GM23338 (cell line): ENCODE measurements at regions not wholly inside any gene's neighbourhood (a gene's known extent, or its start where the extent isn't known, plus 50 kb on each side); places are given as distances from the start of the nearest gene placed in this dataset.

ENCODE experiments used
- ATAC-seq: fragments of 200-7000 bp; cut with Tn5 transposase; 3 replicates; pipeline ENCODE4 v1.9.1; 2020
- DNase-seq: peaks from one replicate; pipeline ENCODE4 v3.0.0-alpha.2; 2015; ENCODE audit warnings: low spot score
- H2AFZ ChIP-seq: fragments of 200-600 bp; sonication (generic); 2 replicates; pipeline ENCODE4 v1.8.0; 2016; ENCODE audit warnings: antibody characterized with exemption, mild to moderate bottlenecking, moderate library complexity
- H3F3A ChIP-seq: fragments of 200-600 bp; sonication (generic); replicated peaks from 2 replicates; pipeline ENCODE4 v1.8.0; 2017; ENCODE audit warnings: antibody characterized with exemption, mixed run types, low read depth
- H3K27ac ChIP-seq: fragments of 200-600 bp; sonication (generic); 2 replicates; pipeline ENCODE4 v1.6.1; 2016; ENCODE audit warnings: low read depth
- H3K27me3 ChIP-seq: fragments of 200-600 bp; sonication (generic); 2 replicates; pipeline ENCODE4 v1.8.0; 2016; ENCODE audit warnings: mild to moderate bottlenecking, mixed run types, moderate library complexity; ENCODE audit not compliant: insufficient read depth
- H3K36me3 ChIP-seq: fragments of 200-600 bp; sonication (generic); 2 replicates; pipeline ENCODE4 v1.8.0; 2016; ENCODE audit warnings: mild to moderate bottlenecking; ENCODE audit not compliant: insufficient read depth
- H3K4me1 ChIP-seq: fragments of 200-600 bp; sonication (generic); 2 replicates; pipeline ENCODE4 v1.8.0; 2016; ENCODE audit warnings: mild to moderate bottlenecking, moderate library complexity; ENCODE audit not compliant: insufficient read depth
- H3K4me2 ChIP-seq: fragments of 200-600 bp; sonication (generic); 2 replicates; pipeline ENCODE4 v1.7.1; 2017; ENCODE audit warnings: mixed run types
- H3K4me3 ChIP-seq: fragments of 200-600 bp; sonication (generic); 2 replicates; pipeline ENCODE4 v1.6.1; 2016; ENCODE audit warnings: mixed run types
- H3K79me2 ChIP-seq: fragments of 200-600 bp; sonication (generic); replicated peaks from 2 replicates; pipeline ENCODE4 v1.8.0; 2017; ENCODE audit warnings: mild to moderate bottlenecking; ENCODE audit not compliant: insufficient read depth
- H3K9me2 ChIP-seq: fragments of 200-600 bp; sonication (generic); 2 replicates; pipeline ENCODE4 v1.8.0; 2017; ENCODE audit not compliant: insufficient read depth
- H4K20me1 ChIP-seq: fragments of 200-600 bp; sonication (generic); replicated peaks from 2 replicates; pipeline ENCODE4 v1.8.0; 2017; ENCODE audit warnings: mild to moderate bottlenecking; ENCODE audit not compliant: insufficient read depth
- H3K27ac Mint-ChIP-seq: 2 replicates; pipeline ENCODE4 v1.8.0; 2020; ENCODE audit warnings: inconsistent platforms, mild to moderate bottlenecking, moderate library complexity, mixed read lengths
- H3K27me3 Mint-ChIP-seq: 3 replicates; pipeline ENCODE4 v1.8.0; 2022; ENCODE audit warnings: low read depth, mild to moderate bottlenecking, moderate library complexity, mixed read lengths, inconsistent platforms; ENCODE audit not compliant: insufficient read depth, poor library complexity
- H3K36me3 Mint-ChIP-seq: 3 replicates; pipeline ENCODE4 v1.8.0; 2021; ENCODE audit warnings: low read depth, mild to moderate bottlenecking, inconsistent platforms, moderate library complexity, mixed read lengths
- H3K4me1 Mint-ChIP-seq: 3 replicates; pipeline ENCODE4 v1.8.0; 2020; ENCODE audit warnings: mild to moderate bottlenecking, inconsistent platforms, mixed read lengths
- H3K4me3 Mint-ChIP-seq: 3 replicates; pipeline ENCODE4 v1.8.0; 2021; ENCODE audit warnings: moderate library complexity, mild to moderate bottlenecking, inconsistent platforms, mixed read lengths
- H3K9me3 Mint-ChIP-seq: 3 replicates; pipeline ENCODE4 v1.8.0; 2020; ENCODE audit warnings: moderate library complexity, mild to moderate bottlenecking, inconsistent platforms, mixed read lengths
- CREB1 ChIP-seq: fragments of 250-450 bp; sonication (Bioruptor Pico); IDR thresholded peaks from 2 replicates; pipeline ENCODE4 v1.5.0; 2020; ENCODE audit warnings: low read depth, mild to moderate bottlenecking, moderate library complexity
- CTCF ChIP-seq, 2 experiments: fragments of 200-600 bp in 1 of 2; sonication (generic) in 1 of 2; conservative IDR thresholded peaks; 2 replicates each; pipeline versions ENCODE4 v1.5.1 to v1.6.1; 2016 to 2017; ENCODE audit warnings: antibody characterized with exemption in 2 of 2, low read depth in 2 of 2, mild to moderate bottlenecking in 2 of 2, moderate library complexity in 1 of 2
- ETS1 ChIP-seq: IDR thresholded peaks from 2 replicates; pipeline ENCODE4 v1.6.1; 2016; ENCODE audit warnings: antibody characterized with exemption
- EZH2 ChIP-seq: fragments of 200-600 bp; sonication (generic); IDR thresholded peaks from one replicate; pipeline ENCODE4 v1.8.0; 2017; ENCODE audit warnings: antibody characterized with exemption, mild to moderate bottlenecking, low read depth; ENCODE audit not compliant: unreplicated experiment
- EZH2phosphoT487 ChIP-seq: fragments of 200-600 bp; sonication (generic); IDR thresholded peaks from one replicate; pipeline ENCODE4 v1.8.1; 2018; ENCODE audit warnings: antibody characterized with exemption; ENCODE audit not compliant: unreplicated experiment
- JUNB ChIP-seq: IDR thresholded peaks from one replicate; pipeline ENCODE4 v1.6.1; 2016; ENCODE audit warnings: antibody characterized with exemption; ENCODE audit not compliant: unreplicated experiment
- NANOG ChIP-seq: IDR thresholded peaks from 2 replicates; pipeline ENCODE4 v1.6.1; 2016; ENCODE audit warnings: antibody characterized with exemption, borderline replicate concordance
- POLR2AphosphoS5 ChIP-seq: IDR thresholded peaks from 2 replicates; pipeline ENCODE4 v1.6.1; 2016; ENCODE audit warnings: antibody characterized with exemption, low read depth
- REST ChIP-seq: IDR thresholded peaks from one replicate; pipeline ENCODE4 v1.6.1; 2018; ENCODE audit warnings: antibody characterized with exemption; ENCODE audit not compliant: unreplicated experiment
- STAT1 ChIP-seq: IDR thresholded peaks from one replicate; pipeline ENCODE4 v1.6.1; 2016; ENCODE audit warnings: antibody characterized with exemption; ENCODE audit not compliant: unreplicated experiment
- ZNF114 ChIP-seq: fragments of 250-450 bp; sonication (Bioruptor Pico); IDR thresholded peaks from 2 replicates; pipeline ENCODE4 v1.5.0; 2020; ENCODE audit warnings: mild to moderate bottlenecking, moderate library complexity
- ZNF331 ChIP-seq: fragments of 250-450 bp; sonication (Bioruptor Pico); IDR thresholded peaks from 2 replicates; pipeline ENCODE4 v1.5.0; 2020; ENCODE audit warnings: low read depth, mild to moderate bottlenecking, moderate library complexity
- ZNF462 ChIP-seq: fragments of 250-450 bp; sonication (Bioruptor Pico); IDR thresholded peaks from 2 replicates; pipeline ENCODE4 v1.5.0; 2020; ENCODE audit warnings: mild to moderate bottlenecking, moderate library complexity

GRCh38 chr6:48689498-48689897 lies 578.5 kb upstream of the PTCHD4 start:
- H3K27ac Mint-ChIP-seq, result no peak overlapping the region
- peaks cover 11% of the 10 kb centered on the region; the same call in 2 of the 3 replicates for H3K36me3 Mint-ChIP-seq
- H3K4me3 Mint-ChIP-seq, result no peak overlapping the region
- H3K9me3 Mint-ChIP-seq, result peaks cover 42% of the 10 kb centered on the region
- Histone ChIP-seq H3F3A (no peaks in the 10 kb centered on the region), H3K9me2 (peaks cover 4% of the 10 kb centered on the region; the same call in 1 of the 2 replicates), H3K36me3 (no peaks in the 10 kb centered on the region), H3K27ac (no peak overlapping the region), H3K4me2 (no peak overlapping the region), H3K27me3 (no peaks in the 10 kb centered on the region), H3K79me2 (no peaks in the 10 kb centered on the region), H4K20me1 (no peaks in the 10 kb centered on the region), H3K4me3 (no peak overlapping the region), H2AFZ (no peak overlapping the region), H3K4me1 (no peaks in the 10 kb centered on the region)
- DNase-seq (no peak), ATAC-seq (no peak)
- TF ChIP-seq STAT1, result no peak
- no peak for TF ChIP-seq EZH2phosphoT487
- TF ChIP-seq CTCF (conservative IDR thresholded peaks at IDR 0.05; ENCODE audit: low read depth in 2 of 2), result no peak
- TF ChIP-seq JUNB, result no peak
- TF ChIP-seq ETS1, result no peak
- TF ChIP-seq EZH2, result no peak
- TF ChIP-seq ZNF331 (CRISPR knock-in tag), result no peak
- no peak for TF ChIP-seq ZNF114 (CRISPR knock-in tag)
- no peak for TF ChIP-seq NANOG
- no peak for TF ChIP-seq CREB1 (CRISPR knock-in tag)
- TF ChIP-seq REST, result no peak
- no peak for TF ChIP-seq POLR2AphosphoS5
- TF ChIP-seq ZNF462 (CRISPR knock-in tag), result no peak
- H3K27me3 Mint-ChIP-seq, result no peaks in the 10 kb centered on the region
- H3K4me1 Mint-ChIP-seq, result no peaks in the 10 kb centered on the region
